Colonic mucosa (tissue), 4 donors: ENCODE measurements at regions not wholly inside any gene's neighbourhood (a gene's known extent, or its start where the extent isn't known, plus 50 kb on each side); places are given as distances from the start of the nearest gene placed in this dataset.
"Not testable (repeated sequence)": the region's sequence is repeated elsewhere in the genome, so short reads cannot be mapped to it uniquely, and the experiment has no call there.

ENCODE experiments used
- DNase-seq: peaks from one replicate; pipeline ENCODE4 v3.0.0-alpha.2; 2020
- H3K27ac ChIP-seq: fragments of 200-600 bp; one replicate; pipeline ENCODE4 v1.8.0; 2021
- H3K27me3 ChIP-seq: fragments of 200-600 bp; one replicate; pipeline ENCODE4 v1.8.0; 2021
- H3K36me3 ChIP-seq: fragments of 200-600 bp; one replicate; pipeline ENCODE4 v1.8.0; 2021
- H3K4me1 ChIP-seq: fragments of 200-600 bp; one replicate; pipeline ENCODE4 v1.8.0; 2021; ENCODE audit warnings: mild to moderate bottlenecking
- H3K4me3 ChIP-seq: fragments of 200-600 bp; one replicate; pipeline ENCODE4 v1.8.0; 2021
- H3K9ac ChIP-seq, 2 donors: one replicate each; pipeline ENCODE4 v1.7.0; 2013; ENCODE audit warnings: control low read depth in 2 of 2, low read depth in 2 of 2, low read length in 2 of 2
- H3K9me3 ChIP-seq: fragments of 200-600 bp; one replicate; pipeline ENCODE4 v1.8.0; 2021
- CTCF ChIP-seq: fragments of 200-600 bp; IDR thresholded peaks from one replicate; pipeline ENCODE4 v1.8.0; 2022; ENCODE audit warnings: antibody characterized with exemption, mild to moderate bottlenecking
- intact Hi-C: fragments of 100-400 bp; cut with DNase I; formaldehyde crosslinking; loops from one replicate; pipeline ENCODE4 v1.14.1; 2022
- donor health status: healthy.
- donor health status: DM: no; HTN: no; CAD: no.
- donor health status: DM: no; HTN: no; CAD: no.

GRCh38 chr5:91464886-91465646 lies 81.9 kb upstream of the ARRDC3 start:
- DNase-seq = no peak
- Histone ChIP-seq H3K4me1 (no peaks in the 10 kb centered on the region), H3K27ac (no peak overlapping the region), H3K4me3 (no peak overlapping the region), H3K36me3 (no peaks in the 10 kb centered on the region), H3K9me3 (no peaks in the 10 kb centered on the region), H3K27me3 (no peaks in the 10 kb centered on the region), H3K9ac (no peak overlapping the region)
- no peak for TF ChIP-seq CTCF
- intact Hi-C loops = no loop called here

- TF ChIP-seq CTCF = no peak
- no peaks in the 10 kb centered on the region for H3K27me3 ChIP-seq
- H3K9me3 ChIP-seq = no peaks in the 10 kb centered on the region
- intact Hi-C loops = no loop called here
- no peak overlapping the region for H3K4me3 ChIP-seq
- no peaks in the 10 kb centered on the region for H3K36me3 ChIP-seq
- H3K4me1 ChIP-seq = no peaks in the 10 kb centered on the region
- no peak for DNase-seq
- H3K9ac ChIP-seq = no peak overlapping the region
- no peak overlapping the region for H3K27ac ChIP-seq
Observed at GRCh38 chr5:91457681-91458058, 74.6 kb upstream of the ARRDC3 start.

GRCh38 chr5:91456928-91457680 lies 74.0 kb upstream of the ARRDC3 start:
- intact Hi-C loops = no loop called here
- H3K36me3 ChIP-seq = no peaks in the 10 kb centered on the region
- no peaks in the 10 kb centered on the region for H3K27me3 ChIP-seq
- H3K9ac ChIP-seq = no peak overlapping the region
- no peak for DNase-seq
- no peaks in the 10 kb centered on the region for H3K4me1 ChIP-seq
- no peak overlapping the region for H3K27ac ChIP-seq
- no peak for TF ChIP-seq CTCF
- no peaks in the 10 kb centered on the region for H3K9me3 ChIP-seq
- H3K4me3 ChIP-seq = no peak overlapping the region

GRCh38 chr5:91449083-91449482 lies 66.0 kb upstream of the ARRDC3 start:
- no peaks in the 10 kb centered on the region for H3K36me3 ChIP-seq
- intact Hi-C loops = no loop called here
- H3K4me1 ChIP-seq = no peaks in the 10 kb centered on the region
- TF ChIP-seq CTCF = no peak
- no peak overlapping the region for H3K9ac ChIP-seq
- no peaks in the 10 kb centered on the region for H3K9me3 ChIP-seq
- no peaks in the 10 kb centered on the region for H3K27me3 ChIP-seq
- DNase-seq = no peak
- no peak overlapping the region for H3K27ac ChIP-seq
- no peak overlapping the region for H3K4me3 ChIP-seq

- H3K9me3 ChIP-seq, H3K27ac ChIP-seq, H3K27me3 ChIP-seq, H3K9ac ChIP-seq, intact Hi-C loops, H3K4me3 ChIP-seq, DNase-seq, H3K4me1 ChIP-seq, H3K36me3 ChIP-seq: not testable (repeated sequence)
Observed at GRCh38 chr5:91448079-91448478, 65.0 kb upstream of the ARRDC3 start.

GRCh38 chr5:91446880-91447279 lies 63.8 kb upstream of the ARRDC3 start:
- H3K9me3 ChIP-seq, DNase-seq, H3K4me3 ChIP-seq, H3K27ac ChIP-seq, H3K27me3 ChIP-seq, H3K36me3 ChIP-seq, H3K4me1 ChIP-seq, intact Hi-C loops, H3K9ac ChIP-seq: not testable (repeated sequence)
